Uterus (tissue), 3 donors: ENCODE measurements at regions not wholly inside any gene's neighbourhood (a gene's known extent, or its start where the extent isn't known, plus 50 kb on each side); places are given as distances from the start of the nearest gene placed in this dataset.

Experiments used
- DNase-seq, 2 donors: peaks; one replicate each; pipeline ENCODE4 v3.0.0-alpha.2; 2019 to 2020
- H3K27ac ChIP-seq, 2 donors: fragments of 200-600 bp; sonication (generic); 1 replicate in 1 of 2; 2 replicates in 1 of 2; pipeline ENCODE4 v1.5.1; 2016 to 2018
- H3K27me3 ChIP-seq, 2 donors: fragments of 200-600 bp; sonication (generic); one replicate each; pipeline ENCODE4 v1.5.1; 2018 to 2019; ENCODE audit warnings: control low read depth in 1 of 2
- H3K36me3 ChIP-seq, 2 donors: fragments of 200-600 bp; sonication (generic); one replicate each; pipeline ENCODE4 v1.5.1; 2019; ENCODE audit warnings: control low read depth in 1 of 2
- H3K4me1 ChIP-seq, 2 donors: fragments of 200-600 bp; sonication (generic); one replicate each; pipeline ENCODE4 v1.5.1; 2018 to 2019; ENCODE audit warnings: control low read depth in 1 of 2
- H3K4me3 ChIP-seq, 2 donors: fragments of 200-600 bp; sonication (generic); 1 replicate in 1 of 2; 2 replicates in 1 of 2; pipeline ENCODE4 v1.5.1; 2018 to 2019; ENCODE audit warnings: mild to moderate bottlenecking in 1 of 2
- H3K9me3 ChIP-seq, 2 donors: fragments of 200-600 bp; sonication (generic); one replicate each; pipeline ENCODE4 v1.5.1; 2019; ENCODE audit warnings: control low read depth in 1 of 2
- CTCF ChIP-seq, 4 experiments: fragments of 200-600 bp in 2 of 4; fragments of 450-650 bp in 2 of 4; sonication (generic) in 2 of 4; IDR thresholded peaks; one replicate each; pipeline ENCODE4 v1.5.1; 2016 to 2019; ENCODE audit warnings: antibody characterized with exemption in 4 of 4, mild to moderate bottlenecking in 2 of 4, moderate library complexity in 1 of 4
- POLR2A ChIP-seq, 2 donors: fragments of 450-650 bp; IDR thresholded peaks; one replicate each; pipeline ENCODE4 v1.6.1; 2016; ENCODE audit warnings: antibody characterized with exemption in 2 of 2, mild to moderate bottlenecking in 1 of 2, moderate library complexity in 1 of 2
- intact Hi-C: fragments of 100-400 bp; cut with DNase I; formaldehyde crosslinking; loops from one replicate; pipeline ENCODE4 v1.15.1; 2023; ENCODE audit warnings: low total_unique reads
- donor health status: DM: yes; HTN: yes; CAD: no.

GRCh38 chr15:29880886-29881285 is 58.6 kb upstream of the TJP1 start:
- no peak for DNase-seq
- TF ChIP-seq CTCF (IDR thresholded peaks at IDR 0.05): no peak
- Histone ChIP-seq H3K27me3 (no peaks in the 10 kb centered on the region), H3K27ac (no peak overlapping the region), H3K4me3 (no peak overlapping the region), H3K36me3 (no peaks in the 10 kb centered on the region), H3K9me3 (no peaks in the 10 kb centered on the region), H3K4me1 (no peaks in the 10 kb centered on the region)
- intact Hi-C loops: no loop called here

- H3K4me3 ChIP-seq: no peak overlapping the region
- no peaks in the 10 kb centered on the region for H3K9me3 ChIP-seq
- intact Hi-C loops: no loop called here
- no peaks in the 10 kb centered on the region for H3K36me3 ChIP-seq
- DNase-seq: no peak
- TF ChIP-seq CTCF (IDR thresholded peaks at IDR 0.05) (no peak), POLR2A (IDR thresholded peaks at IDR 0.05) (no peak)
- H3K27me3 ChIP-seq: no peaks in the 10 kb centered on the region
- H3K27ac ChIP-seq: no peak overlapping the region
- no peaks in the 10 kb centered on the region for H3K4me1 ChIP-seq
Observed at GRCh38 chr15:29880341-29880740, 58.1 kb upstream of the TJP1 start.

- no peaks in the 10 kb centered on the region for H3K27me3 ChIP-seq
- no peak for DNase-seq
- no peaks in the 10 kb centered on the region for H3K9me3 ChIP-seq
- no peak overlapping the region for H3K4me3 ChIP-seq
- TF ChIP-seq POLR2A (IDR thresholded peaks at IDR 0.05) (no peak), CTCF (IDR thresholded peaks at IDR 0.05) (no peak)
- H3K4me1 ChIP-seq: no peaks in the 10 kb centered on the region
- intact Hi-C loops: no loop called here
- no peaks in the 10 kb centered on the region for H3K36me3 ChIP-seq
- no peak overlapping the region for H3K27ac ChIP-seq
Observed at GRCh38 chr15:29874977-29875376, 52.7 kb upstream of the TJP1 start.

- Histone ChIP-seq H3K4me3 (no peak overlapping the region), H3K27ac (peak overlapping the region in 1 of 2 donors; percentile 2), H3K36me3 (no peaks in the 10 kb centered on the region), H3K9me3 (no peaks in the 10 kb centered on the region), H3K4me1 (peaks cover 0 to 3% of the 10 kb centered on the region in 2 donors), H3K27me3 (no peaks in the 10 kb centered on the region)
- intact Hi-C loops: no loop called here
- DNase-seq: no peak
- no peak for TF ChIP-seq CTCF (IDR thresholded peaks at IDR 0.05)
- TF ChIP-seq POLR2A (IDR thresholded peaks at IDR 0.05): no peak
Observed at GRCh38 chr15:29873947-29874411, 51.7 kb upstream of the TJP1 start.

- DNase-seq: no peak
- H3K9me3 ChIP-seq: no peaks in the 10 kb centered on the region
- no peaks in the 10 kb centered on the region for H3K36me3 ChIP-seq
- H3K27ac ChIP-seq: peak overlapping the region; percentile 33 to 78
- no peak overlapping the region for H3K4me3 ChIP-seq
- TF ChIP-seq CTCF (IDR thresholded peaks at IDR 0.05) (no peak), POLR2A (IDR thresholded peaks at IDR 0.05) (no peak)
- intact Hi-C loops: no loop called here
- H3K4me1 ChIP-seq: peaks cover 3 to 5% of the 10 kb centered on the region in 2 donors
- no peaks in the 10 kb centered on the region for H3K27me3 ChIP-seq
Observed at GRCh38 chr15:29873264-29873663, 51.0 kb upstream of the TJP1 start.
